GM12878 (cell line): ENCODE measurements at regions not wholly inside any gene's neighbourhood (a gene's known extent, or its start where the extent isn't known, plus 50 kb on each side); places are given as distances from the start of the nearest gene placed in this dataset.

ENCODE experiments used
- EZH2 ChIP-seq: IDR thresholded peaks from 2 replicates; pipeline ENCODE4 v1.6.1; 2012; ENCODE audit warnings: low read depth, mild to moderate bottlenecking, control low read depth, inconsistent platforms, low read length, borderline replicate concordance; ENCODE audit not compliant: control insufficient read depth
- MEF2B ChIP-seq: fragments of 450-650 bp; IDR thresholded peaks from 2 replicates; pipeline ENCODE4 v1.6.1; 2018; ENCODE audit warnings: mild to moderate bottlenecking, moderate library complexity; ENCODE audit not compliant: partially characterized antibody, poor library complexity, severe bottlenecking
- PAX5 ChIP-seq: IDR thresholded peaks from 2 replicates; pipeline ENCODE4 v1.6.1; 2011; ENCODE audit warnings: low read depth, low read length, borderline replicate concordance
- PKNOX1 ChIP-seq: fragments of 450-650 bp; IDR thresholded peaks from 2 replicates; pipeline ENCODE4 v1.6.1; 2016; ENCODE audit warnings: mild to moderate bottlenecking
- TBL1XR1 ChIP-seq: IDR thresholded peaks from 2 replicates; pipeline ENCODE4 v1.6.1; 2012; ENCODE audit warnings: low read depth, low read length, improper control_type of control experiment
- YBX1 ChIP-seq: fragments of 450-650 bp; IDR thresholded peaks from 2 replicates; pipeline ENCODE4 v1.6.1; 2016; ENCODE audit warnings: antibody characterized with exemption
- YY1 ChIP-seq: IDR thresholded peaks from 2 replicates; pipeline ENCODE4 v1.6.1; 2011; ENCODE audit warnings: low read depth, mild to moderate bottlenecking, low read length
- TF ChIP-seq, protein P1 (sequence below): IDR thresholded peaks from 2 replicates; pipeline ENCODE4 v1.6.1; 2012; ENCODE audit warnings: improper control_type of control experiment, low read depth, low read length; ENCODE audit not compliant: insufficient replicate concordance
- TF ChIP-seq, protein P2 (sequence below): fragments of 150-350 bp; IDR thresholded peaks from 2 replicates; pipeline ENCODE4 v1.6.1; 2014; ENCODE audit warnings: mild to moderate bottlenecking, low read depth, low read length

DNA sequence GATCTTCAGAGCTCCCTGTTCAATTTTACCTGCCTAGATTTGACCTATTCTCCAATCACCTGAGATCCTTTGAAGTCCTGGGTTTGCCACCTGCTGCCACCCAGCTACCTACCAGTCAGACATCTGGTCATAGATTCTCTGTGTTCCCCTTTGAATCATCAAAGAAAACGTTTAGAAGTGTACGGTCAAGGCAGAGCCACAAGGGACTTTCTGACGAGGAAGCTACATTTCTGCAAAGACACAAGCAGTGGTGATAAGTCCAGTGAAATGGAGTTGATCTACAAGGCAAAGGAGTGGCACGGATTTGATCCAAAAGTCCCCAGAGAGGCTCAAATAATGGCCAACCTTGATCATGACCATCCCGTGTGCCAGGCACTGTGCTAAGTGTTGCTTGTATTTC lies 549.9 kb downstream of the MIAT start (continued):
- TF ChIP-seq, protein P1, sequence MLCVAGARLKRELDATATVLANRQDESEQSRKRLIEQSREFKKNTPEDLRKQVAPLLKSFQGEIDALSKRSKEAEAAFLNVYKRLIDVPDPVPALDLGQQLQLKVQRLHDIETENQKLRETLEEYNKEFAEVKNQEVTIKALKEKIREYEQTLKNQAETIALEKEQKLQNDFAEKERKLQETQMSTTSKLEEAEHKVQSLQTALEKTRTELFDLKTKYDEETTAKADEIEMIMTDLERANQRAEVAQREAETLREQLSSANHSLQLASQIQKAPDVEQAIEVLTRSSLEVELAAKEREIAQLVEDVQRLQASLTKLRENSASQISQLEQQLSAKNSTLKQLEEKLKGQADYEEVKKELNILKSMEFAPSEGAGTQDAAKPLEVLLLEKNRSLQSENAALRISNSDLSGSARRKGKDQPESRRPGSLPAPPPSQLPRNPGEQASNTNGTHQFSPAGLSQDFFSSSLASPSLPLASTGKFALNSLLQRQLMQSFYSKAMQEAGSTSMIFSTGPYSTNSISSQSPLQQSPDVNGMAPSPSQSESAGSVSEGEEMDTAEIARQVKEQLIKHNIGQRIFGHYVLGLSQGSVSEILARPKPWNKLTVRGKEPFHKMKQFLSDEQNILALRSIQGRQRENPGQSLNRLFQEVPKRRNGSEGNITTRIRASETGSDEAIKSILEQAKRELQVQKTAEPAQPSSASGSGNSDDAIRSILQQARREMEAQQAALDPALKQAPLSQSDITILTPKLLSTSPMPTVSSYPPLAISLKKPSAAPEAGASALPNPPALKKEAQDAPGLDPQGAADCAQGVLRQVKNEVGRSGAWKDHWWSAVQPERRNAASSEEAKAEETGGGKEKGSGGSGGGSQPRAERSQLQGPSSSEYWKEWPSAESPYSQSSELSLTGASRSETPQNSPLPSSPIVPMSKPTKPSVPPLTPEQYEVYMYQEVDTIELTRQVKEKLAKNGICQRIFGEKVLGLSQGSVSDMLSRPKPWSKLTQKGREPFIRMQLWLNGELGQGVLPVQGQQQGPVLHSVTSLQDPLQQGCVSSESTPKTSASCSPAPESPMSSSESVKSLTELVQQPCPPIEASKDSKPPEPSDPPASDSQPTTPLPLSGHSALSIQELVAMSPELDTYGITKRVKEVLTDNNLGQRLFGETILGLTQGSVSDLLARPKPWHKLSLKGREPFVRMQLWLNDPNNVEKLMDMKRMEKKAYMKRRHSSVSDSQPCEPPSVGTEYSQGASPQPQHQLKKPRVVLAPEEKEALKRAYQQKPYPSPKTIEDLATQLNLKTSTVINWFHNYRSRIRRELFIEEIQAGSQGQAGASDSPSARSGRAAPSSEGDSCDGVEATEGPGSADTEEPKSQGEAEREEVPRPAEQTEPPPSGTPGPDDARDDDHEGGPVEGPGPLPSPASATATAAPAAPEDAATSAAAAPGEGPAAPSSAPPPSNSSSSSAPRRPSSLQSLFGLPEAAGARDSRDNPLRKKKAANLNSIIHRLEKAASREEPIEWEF, result no peak
- TF ChIP-seq PAX5, result no peak
- TF ChIP-seq, protein P2, sequence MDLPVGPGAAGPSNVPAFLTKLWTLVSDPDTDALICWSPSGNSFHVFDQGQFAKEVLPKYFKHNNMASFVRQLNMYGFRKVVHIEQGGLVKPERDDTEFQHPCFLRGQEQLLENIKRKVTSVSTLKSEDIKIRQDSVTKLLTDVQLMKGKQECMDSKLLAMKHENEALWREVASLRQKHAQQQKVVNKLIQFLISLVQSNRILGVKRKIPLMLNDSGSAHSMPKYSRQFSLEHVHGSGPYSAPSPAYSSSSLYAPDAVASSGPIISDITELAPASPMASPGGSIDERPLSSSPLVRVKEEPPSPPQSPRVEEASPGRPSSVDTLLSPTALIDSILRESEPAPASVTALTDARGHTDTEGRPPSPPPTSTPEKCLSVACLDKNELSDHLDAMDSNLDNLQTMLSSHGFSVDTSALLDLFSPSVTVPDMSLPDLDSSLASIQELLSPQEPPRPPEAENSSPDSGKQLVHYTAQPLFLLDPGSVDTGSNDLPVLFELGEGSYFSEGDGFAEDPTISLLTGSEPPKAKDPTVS, result no peak
- TF ChIP-seq MEF2B, result no peak
- no peak for TF ChIP-seq TBL1XR1
- no peak for TF ChIP-seq PKNOX1
- TF ChIP-seq YY1, result no peak
- TF ChIP-seq YBX1, result no peak
- no peak for TF ChIP-seq EZH2
